ENCODE measurements at regions not wholly inside any gene's neighbourhood (a gene's known extent, or its start where the extent isn't known, plus 50 kb on each side); places are given as distances from the start of the nearest gene placed in this dataset.

DNA sequence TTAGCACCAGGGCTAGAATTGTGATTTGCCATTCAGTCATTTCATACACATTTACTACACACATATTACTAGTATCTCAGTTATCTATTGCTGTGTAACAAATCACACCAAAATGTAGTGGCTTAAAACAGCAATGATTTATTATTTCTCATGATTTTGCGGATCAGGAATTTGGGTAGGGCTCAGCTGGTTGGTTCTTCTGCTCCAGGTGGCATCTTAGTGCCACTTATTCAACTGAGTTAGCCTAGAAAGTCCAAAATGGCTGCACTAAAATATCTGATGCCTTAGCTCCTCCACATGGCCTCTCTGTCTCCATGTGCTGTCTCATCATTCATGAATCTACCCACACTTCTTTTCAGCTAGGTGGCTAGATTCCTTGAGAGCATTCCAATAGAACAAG is 107.1 kb downstream of the ZFP36L2 start:
- TF ChIP-seq, protein P1, sequence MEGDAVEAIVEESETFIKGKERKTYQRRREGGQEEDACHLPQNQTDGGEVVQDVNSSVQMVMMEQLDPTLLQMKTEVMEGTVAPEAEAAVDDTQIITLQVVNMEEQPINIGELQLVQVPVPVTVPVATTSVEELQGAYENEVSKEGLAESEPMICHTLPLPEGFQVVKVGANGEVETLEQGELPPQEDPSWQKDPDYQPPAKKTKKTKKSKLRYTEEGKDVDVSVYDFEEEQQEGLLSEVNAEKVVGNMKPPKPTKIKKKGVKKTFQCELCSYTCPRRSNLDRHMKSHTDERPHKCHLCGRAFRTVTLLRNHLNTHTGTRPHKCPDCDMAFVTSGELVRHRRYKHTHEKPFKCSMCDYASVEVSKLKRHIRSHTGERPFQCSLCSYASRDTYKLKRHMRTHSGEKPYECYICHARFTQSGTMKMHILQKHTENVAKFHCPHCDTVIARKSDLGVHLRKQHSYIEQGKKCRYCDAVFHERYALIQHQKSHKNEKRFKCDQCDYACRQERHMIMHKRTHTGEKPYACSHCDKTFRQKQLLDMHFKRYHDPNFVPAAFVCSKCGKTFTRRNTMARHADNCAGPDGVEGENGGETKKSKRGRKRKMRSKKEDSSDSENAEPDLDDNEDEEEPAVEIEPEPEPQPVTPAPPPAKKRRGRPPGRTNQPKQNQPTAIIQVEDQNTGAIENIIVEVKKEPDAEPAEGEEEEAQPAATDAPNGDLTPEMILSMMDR (IDR thresholded peaks at IDR 0.05; ENCODE audit: extremely low read depth, insufficient read depth, missing control alignments): no peak
- in situ Hi-C loops (cut with MboI; ENCODE audit: low pct_unique_long_range_greater_than_20kb, low sequenced_read_pairs, unreplicated experiment): no loop called here

DNA sequence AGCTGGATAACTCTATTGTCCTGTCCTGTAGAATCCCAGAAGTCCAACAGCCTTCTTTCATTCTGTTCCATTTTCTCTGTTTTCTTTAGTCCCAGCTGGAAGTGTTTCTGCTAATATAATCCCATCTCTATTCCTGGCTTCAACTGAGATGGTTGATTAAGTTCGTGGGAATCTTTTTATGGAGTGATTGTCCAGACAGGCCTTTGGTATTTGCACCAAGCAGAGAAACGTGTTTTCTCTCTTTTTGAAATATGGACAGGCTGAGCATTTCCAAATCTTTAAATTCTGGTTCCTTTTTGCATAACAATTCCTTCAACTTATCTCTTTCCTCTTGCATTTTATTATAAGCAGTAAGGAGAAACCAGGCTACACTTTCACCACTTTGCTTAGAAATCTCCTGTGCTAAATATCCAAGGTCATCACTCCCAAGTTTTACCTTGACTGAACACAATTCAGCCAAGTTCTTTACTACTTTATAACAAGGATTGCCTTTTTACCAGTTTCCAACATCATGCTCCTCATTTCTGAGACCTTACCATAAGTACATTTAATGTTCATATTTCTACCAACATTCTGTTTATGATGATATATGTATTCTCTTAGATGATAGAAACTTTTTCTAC is 108.8 kb downstream of the ZFP36L2 start:
- TF ChIP-seq, protein P1 (IDR thresholded peaks at IDR 0.05; ENCODE audit: extremely low read depth, insufficient read depth, missing control alignments): no peak
- in situ Hi-C loops (cut with MboI; ENCODE audit: low pct_unique_long_range_greater_than_20kb, low sequenced_read_pairs, unreplicated experiment): no loop called here
- no peak for DNase-seq (ENCODE audit: low spot score)

More for the DNA sequence above, 107.1 kb downstream of the ZFP36L2 start:
- no peak for DNase-seq (ENCODE audit: low spot score)

DNA sequence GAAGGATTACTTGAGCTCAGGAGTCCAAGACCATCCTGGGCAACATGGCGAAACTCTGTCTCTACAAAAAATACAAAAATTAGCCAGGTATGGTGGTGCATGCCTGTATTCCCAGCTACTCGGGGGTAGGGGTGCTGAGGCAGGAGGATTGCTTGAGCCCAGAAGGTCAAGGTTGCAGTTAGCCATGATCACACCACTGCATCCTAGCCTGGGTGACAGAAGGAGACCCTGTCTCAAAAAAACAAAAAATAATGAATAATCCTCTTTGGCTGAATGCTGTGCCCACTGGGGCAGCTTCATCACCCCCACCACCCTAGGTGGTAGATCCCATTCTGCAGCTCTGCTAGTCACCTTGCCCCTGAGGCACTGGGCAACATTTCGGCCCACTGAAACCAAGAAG is 109.4 kb downstream of the ZFP36L2 start:
- TF ChIP-seq, protein P1 (IDR thresholded peaks at IDR 0.05; ENCODE audit: extremely low read depth, insufficient read depth, missing control alignments): no peak
- no peak for DNase-seq (ENCODE audit: low spot score)
- in situ Hi-C loops (cut with MboI; ENCODE audit: low pct_unique_long_range_greater_than_20kb, low sequenced_read_pairs, unreplicated experiment): no loop called here

DNA sequence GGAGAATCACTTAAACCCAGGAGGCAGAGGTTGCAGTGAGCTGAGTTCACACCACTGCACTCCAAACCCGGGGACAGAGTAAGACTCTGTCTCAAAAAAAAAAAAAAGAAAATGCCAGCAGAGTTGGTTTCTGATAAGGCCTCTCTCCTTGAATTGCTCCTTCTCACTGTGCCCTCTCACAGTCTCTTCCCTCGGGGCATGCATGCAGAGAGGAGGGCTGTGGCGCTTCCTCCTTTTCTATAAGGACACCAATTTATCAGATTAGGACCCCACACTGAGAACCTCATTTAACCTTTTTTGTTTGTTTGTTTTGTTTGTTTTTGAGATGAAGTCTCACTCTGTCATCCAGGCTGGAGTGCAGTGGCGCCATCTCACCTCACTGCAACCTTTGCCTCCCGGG is 110.5 kb downstream of the ZFP36L2 start:
- in situ Hi-C loops (cut with MboI; ENCODE audit: low pct_unique_long_range_greater_than_20kb, low sequenced_read_pairs, unreplicated experiment): no loop called here
- no peak for DNase-seq (ENCODE audit: low spot score)
- TF ChIP-seq, protein P1 (IDR thresholded peaks at IDR 0.05; ENCODE audit: extremely low read depth, insufficient read depth, missing control alignments): no peak

DNA sequence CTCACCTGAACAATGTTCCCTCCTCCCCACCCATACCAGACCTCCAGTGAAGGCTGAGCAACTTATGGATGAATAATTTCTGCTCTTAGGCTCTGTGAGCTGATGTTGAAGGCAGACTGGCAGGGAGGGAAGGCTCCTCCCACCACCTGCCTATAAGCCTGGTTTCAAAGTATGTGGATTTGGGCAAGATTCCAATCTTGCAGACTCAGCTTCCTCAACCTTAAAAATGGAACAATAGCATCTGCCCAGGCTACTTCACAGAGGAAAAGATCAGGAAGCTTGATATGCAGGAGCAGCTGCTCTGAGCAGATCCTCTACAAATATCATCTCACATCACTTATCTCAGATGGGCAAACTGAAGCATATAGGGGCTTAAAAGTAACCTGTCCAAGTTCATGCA is 112.2 kb downstream of the ZFP36L2 start:
- in situ Hi-C loops (cut with MboI; ENCODE audit: low pct_unique_long_range_greater_than_20kb, low sequenced_read_pairs, unreplicated experiment): no loop called here
- no peak for DNase-seq (ENCODE audit: low spot score)
- TF ChIP-seq, protein P1 (IDR thresholded peaks at IDR 0.05; ENCODE audit: extremely low read depth, insufficient read depth, missing control alignments): no peak

DNA sequence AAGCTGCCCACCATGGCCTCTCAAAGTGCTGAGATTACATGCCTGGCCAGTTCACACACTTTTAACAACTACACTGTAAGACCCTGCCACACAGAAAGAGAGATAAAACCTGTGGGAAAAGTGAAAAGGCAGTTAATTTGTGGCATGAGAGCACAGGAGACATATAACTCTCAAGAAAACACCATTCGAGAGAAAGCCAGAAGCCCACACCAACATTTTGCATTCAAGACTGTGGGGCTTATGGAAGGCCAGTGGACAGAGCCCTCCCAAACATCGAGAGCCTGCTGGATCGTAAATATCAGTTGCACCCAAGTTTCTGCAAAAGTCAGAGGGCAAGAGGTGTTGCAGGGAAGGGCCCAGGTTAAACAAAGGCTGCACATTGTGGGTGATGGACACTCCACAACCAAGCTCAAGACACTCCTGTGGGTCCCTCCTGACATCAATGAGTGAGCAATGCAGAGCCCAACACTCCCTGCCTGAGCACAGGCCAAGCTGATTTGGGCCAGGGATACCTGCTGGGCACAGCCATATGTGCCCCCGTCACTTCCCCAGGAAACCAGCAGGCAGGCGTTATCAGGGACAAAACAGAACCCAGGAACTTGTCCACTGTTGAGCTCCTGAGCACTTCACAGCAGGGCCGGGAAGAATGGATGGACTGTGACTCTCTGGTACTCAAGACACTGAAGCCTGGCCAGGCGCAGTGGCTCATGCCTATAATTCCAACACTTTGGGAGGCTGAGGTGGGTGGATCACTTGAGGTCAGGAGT is 114.4 kb downstream of the ZFP36L2 start:
- in situ Hi-C loops (cut with MboI; ENCODE audit: low pct_unique_long_range_greater_than_20kb, low sequenced_read_pairs, unreplicated experiment): no loop called here
- no peak for DNase-seq (ENCODE audit: low spot score)
- TF ChIP-seq, protein P1 (IDR thresholded peaks at IDR 0.05; ENCODE audit: extremely low read depth, insufficient read depth, missing control alignments): no peak
